Ascending aorta (tissue), 2 donors: ENCODE measurements at regions not wholly inside any gene's neighbourhood (a gene's known extent, or its start where the extent isn't known, plus 50 kb on each side); places are given as distances from the start of the nearest gene placed in this dataset.

Source experiments
- DNase-seq, 2 donors: peaks; one replicate each; pipeline ENCODE4 v3.0.0-alpha.2; 2019; ENCODE audit warnings: low spot score in 2 of 2
- H3K27ac ChIP-seq, 2 donors: fragments of 200-600 bp; sonication (generic); one replicate each; pipeline ENCODE4 v1.5.1; 2016 to 2017; ENCODE audit warnings: mild to moderate bottlenecking in 1 of 2
- H3K27me3 ChIP-seq: fragments of 200-600 bp; sonication (generic); one replicate; pipeline ENCODE4 v1.5.1; 2017
- H3K36me3 ChIP-seq, 2 donors: fragments of 200-600 bp; sonication (generic); one replicate each; pipeline ENCODE4 v1.5.1; 2016
- H3K4me1 ChIP-seq, 2 donors: fragments of 200-600 bp; sonication (generic); one replicate each; pipeline ENCODE4 v1.5.1; 2016 to 2017; ENCODE audit warnings: mild to moderate bottlenecking in 1 of 2
- H3K4me3 ChIP-seq, 2 donors: fragments of 200-600 bp; sonication (generic); one replicate each; pipeline ENCODE4 v1.5.1; 2016 to 2017; ENCODE audit warnings: mild to moderate bottlenecking in 1 of 2
- H3K9me3 ChIP-seq, 2 donors: fragments of 200-600 bp; sonication (generic); one replicate each; pipeline ENCODE4 v1.5.1; 2016
- intact Hi-C: fragments of 100-400 bp; cut with DNase I; formaldehyde crosslinking; loops from one replicate; pipeline ENCODE4 v1.15.1; 2023
- TF ChIP-seq, protein P1 (sequence below), 3 experiments: fragments of 200-600 bp in 2 of 3; fragments of 450-650 bp in 1 of 3; sonication (generic) in 2 of 3; IDR thresholded peaks; one replicate each; pipeline ENCODE4 v1.5.1; 2016 to 2019; ENCODE audit warnings: antibody characterized with exemption in 3 of 3, mild to moderate bottlenecking in 1 of 3, moderate library complexity in 1 of 3

DNA sequence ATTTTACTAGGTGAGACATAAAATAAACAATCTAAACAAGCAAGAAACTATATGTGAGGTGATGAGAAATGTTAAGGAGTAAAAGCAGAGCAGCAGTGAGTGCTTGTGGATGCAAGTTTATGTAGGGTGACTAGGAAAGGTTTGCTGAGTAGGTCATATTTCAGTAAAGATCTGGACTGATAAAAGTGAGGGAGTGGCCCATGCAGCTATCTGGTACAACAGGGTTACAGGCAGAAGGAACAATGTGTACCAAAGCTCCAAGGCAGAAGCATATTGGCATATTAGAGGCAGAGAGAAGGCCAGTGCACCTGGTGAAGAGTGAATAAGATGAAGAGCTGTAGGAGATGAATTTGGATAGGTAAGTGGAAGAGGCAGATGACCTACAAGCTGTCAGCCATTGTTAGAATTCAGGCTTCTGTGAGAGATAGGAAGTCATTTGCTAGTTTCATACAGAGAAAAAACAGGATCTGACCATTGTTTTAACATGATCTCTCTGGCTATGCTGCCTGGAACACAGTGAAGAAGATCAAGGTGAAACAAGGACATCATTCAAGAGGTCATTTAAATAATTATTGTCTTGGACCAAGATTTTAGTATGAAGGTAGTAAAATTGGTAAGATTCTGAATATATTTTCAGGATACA lies 274.6 kb downstream of the ANKRD50 start:
- TF ChIP-seq, protein P1, sequence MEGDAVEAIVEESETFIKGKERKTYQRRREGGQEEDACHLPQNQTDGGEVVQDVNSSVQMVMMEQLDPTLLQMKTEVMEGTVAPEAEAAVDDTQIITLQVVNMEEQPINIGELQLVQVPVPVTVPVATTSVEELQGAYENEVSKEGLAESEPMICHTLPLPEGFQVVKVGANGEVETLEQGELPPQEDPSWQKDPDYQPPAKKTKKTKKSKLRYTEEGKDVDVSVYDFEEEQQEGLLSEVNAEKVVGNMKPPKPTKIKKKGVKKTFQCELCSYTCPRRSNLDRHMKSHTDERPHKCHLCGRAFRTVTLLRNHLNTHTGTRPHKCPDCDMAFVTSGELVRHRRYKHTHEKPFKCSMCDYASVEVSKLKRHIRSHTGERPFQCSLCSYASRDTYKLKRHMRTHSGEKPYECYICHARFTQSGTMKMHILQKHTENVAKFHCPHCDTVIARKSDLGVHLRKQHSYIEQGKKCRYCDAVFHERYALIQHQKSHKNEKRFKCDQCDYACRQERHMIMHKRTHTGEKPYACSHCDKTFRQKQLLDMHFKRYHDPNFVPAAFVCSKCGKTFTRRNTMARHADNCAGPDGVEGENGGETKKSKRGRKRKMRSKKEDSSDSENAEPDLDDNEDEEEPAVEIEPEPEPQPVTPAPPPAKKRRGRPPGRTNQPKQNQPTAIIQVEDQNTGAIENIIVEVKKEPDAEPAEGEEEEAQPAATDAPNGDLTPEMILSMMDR (IDR thresholded peaks at IDR 0.05) = no peak
- H3K9me3 ChIP-seq = peaks cover 0 to 1% of the 10 kb centered on the region in 2 donors
- H3K4me3 ChIP-seq = no peak overlapping the region
- intact Hi-C loops = no loop called here
- no peaks in the 10 kb centered on the region for H3K36me3 ChIP-seq
- DNase-seq = no peak
- no peaks in the 10 kb centered on the region for H3K27me3 ChIP-seq
- H3K27ac ChIP-seq = no peak overlapping the region
- no peaks in the 10 kb centered on the region for H3K4me1 ChIP-seq

DNA sequence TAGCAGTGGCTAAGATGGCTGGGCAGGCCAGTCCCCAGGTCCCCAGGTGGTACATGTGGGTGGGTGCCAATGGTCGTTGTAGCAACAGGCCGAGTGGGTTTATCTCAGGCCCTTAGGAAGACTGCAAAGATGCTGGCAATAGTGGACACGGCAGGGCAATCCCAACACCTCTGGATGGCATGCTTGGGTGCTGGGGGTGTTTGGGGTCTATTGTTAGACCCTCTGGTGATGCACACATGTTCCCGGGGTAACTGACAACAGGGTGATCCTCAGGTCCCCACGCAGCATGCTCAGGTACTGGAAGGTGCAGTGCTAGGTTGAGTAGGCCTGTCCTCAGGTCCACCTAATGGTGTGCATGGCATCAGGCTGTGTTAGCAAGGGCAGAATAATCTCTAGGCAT lies 267.5 kb downstream of the ANKRD50 start:
- Histone ChIP-seq H3K27ac (no peak overlapping the region), H3K27me3 (no peaks in the 10 kb centered on the region), H3K9me3 (peaks cover 0 to 13% of the 10 kb centered on the region in 2 donors), H3K4me3 (no peak overlapping the region), H3K36me3 (no peaks in the 10 kb centered on the region), H3K4me1 (no peaks in the 10 kb centered on the region)
- TF ChIP-seq, protein P1 (IDR thresholded peaks at IDR 0.05) = no peak
- intact Hi-C loops = no loop called here
- DNase-seq = no peak

DNA sequence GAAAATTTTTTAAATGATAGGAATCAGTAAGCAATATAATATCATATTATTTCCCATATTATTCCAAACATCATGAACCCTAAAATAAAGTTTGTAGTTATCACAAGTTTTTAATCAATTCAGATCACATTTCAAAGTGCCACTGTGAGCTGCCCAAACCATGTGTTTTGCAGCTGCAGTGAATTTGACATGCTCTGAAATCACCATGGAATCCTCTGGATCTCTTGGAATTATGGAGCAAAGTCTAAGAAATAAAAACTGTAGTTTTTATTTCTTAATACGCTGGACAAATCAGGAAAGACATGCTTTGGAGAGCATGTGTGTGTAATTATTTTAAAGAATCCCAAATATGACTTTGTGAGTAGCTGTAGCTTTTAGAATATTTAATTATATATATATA lies 262.7 kb downstream of the ANKRD50 start:
- TF ChIP-seq, protein P1 (IDR thresholded peaks at IDR 0.05) = no peak
- no peak for DNase-seq
- intact Hi-C loops = no loop called here

DNA sequence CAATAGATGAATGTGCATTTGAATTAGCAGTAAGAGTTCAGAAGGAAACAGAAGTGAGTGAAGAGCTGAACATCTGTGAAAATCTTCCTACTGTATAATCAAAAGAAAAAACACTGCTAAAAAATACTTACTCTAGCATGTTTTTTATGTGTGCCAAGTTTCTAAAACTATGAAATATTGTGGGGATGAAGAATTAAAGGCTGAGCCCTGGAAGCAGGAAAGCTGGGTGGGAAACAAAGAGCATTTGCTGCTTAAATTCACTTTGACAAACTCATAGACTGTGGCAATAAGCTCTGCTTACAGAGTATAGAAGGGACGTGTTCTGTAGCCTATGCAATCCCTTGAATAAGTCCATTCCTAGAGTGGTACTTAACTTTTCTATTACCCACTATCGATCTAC lies 261.7 kb downstream of the ANKRD50 start:
- TF ChIP-seq, protein P1 (IDR thresholded peaks at IDR 0.05) = no peak
- H3K4me1 ChIP-seq = no peaks in the 10 kb centered on the region
- no peak overlapping the region for H3K4me3 ChIP-seq
- no peaks in the 10 kb centered on the region for H3K36me3 ChIP-seq
- no peaks in the 10 kb centered on the region for H3K9me3 ChIP-seq
- DNase-seq = no peak
- intact Hi-C loops = no loop called here
- H3K27me3 ChIP-seq = no peaks in the 10 kb centered on the region
- no peak overlapping the region for H3K27ac ChIP-seq

More for the DNA sequence above, 262.7 kb downstream of the ANKRD50 start:
- Histone ChIP-seq H3K9me3 (no peaks in the 10 kb centered on the region), H3K36me3 (no peaks in the 10 kb centered on the region), H3K4me1 (no peaks in the 10 kb centered on the region), H3K27me3 (no peaks in the 10 kb centered on the region), H3K4me3 (no peak overlapping the region), H3K27ac (no peak overlapping the region)

DNA sequence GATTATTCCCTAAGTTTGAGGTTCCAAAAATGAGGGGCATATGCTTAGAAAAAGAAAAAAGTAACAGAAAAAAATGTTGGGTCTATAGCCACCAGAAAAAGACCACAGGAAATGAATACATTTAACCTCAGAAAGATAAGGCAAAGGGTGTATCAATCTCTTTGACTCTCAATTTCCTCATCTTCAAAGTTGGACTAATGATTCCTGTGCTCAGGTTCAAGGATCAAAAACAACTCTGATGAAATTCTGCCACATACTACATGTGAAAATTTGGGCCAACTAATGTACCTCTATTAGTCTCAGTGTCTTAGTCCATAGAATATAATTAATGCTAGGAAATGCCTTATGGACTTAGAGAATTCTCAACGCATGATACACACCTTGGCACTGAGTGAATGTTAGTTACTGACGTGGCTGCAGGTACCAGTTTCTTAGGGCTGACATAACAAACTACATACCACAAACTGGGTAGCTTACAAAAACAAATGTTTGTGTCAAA lies 257.7 kb downstream of the ANKRD50 start:
- Histone ChIP-seq H3K4me1 (no peaks in the 10 kb centered on the region), H3K4me3 (no peak overlapping the region), H3K9me3 (no peaks in the 10 kb centered on the region), H3K27me3 (no peaks in the 10 kb centered on the region), H3K27ac (no peak overlapping the region), H3K36me3 (no peaks in the 10 kb centered on the region)
- no peak for DNase-seq
- TF ChIP-seq, protein P1 (IDR thresholded peaks at IDR 0.05) = no peak
- intact Hi-C loops = no loop called here
